DND-41 (cell line): ENCODE measurements at regions not wholly inside any gene's neighbourhood (a gene's known extent, or its start where the extent isn't known, plus 50 kb on each side); places are given as distances from the start of the nearest gene placed in this dataset.

Experiments used
- CTCF ChIP-seq: IDR thresholded peaks from 2 replicates; pipeline ENCODE4 v1.5.1; 2012; ENCODE audit warnings: borderline replicate concordance, low read length, moderate library complexity, mild to moderate bottlenecking; ENCODE audit not compliant: poor library complexity, severe bottlenecking; ENCODE audit errors: extremely low read depth
- EZH2 ChIP-seq: IDR thresholded peaks from 3 replicates; pipeline ENCODE4 v1.6.1; 2012; ENCODE audit warnings: borderline replicate concordance, low read depth, mild to moderate bottlenecking, moderate library complexity, low read length, inconsistent platforms; ENCODE audit not compliant: severe bottlenecking

- no peak for TF ChIP-seq CTCF
- no peak for TF ChIP-seq EZH2
These were observed 209.0 kb downstream of the ACTR3B start for GRCh38 chr7:152968514-152968913.
